ENCODE measurements at regions not wholly inside any gene's neighbourhood (a gene's known extent, or its start where the extent isn't known, plus 50 kb on each side); places are given as distances from the start of the nearest gene placed in this dataset.

DNA sequence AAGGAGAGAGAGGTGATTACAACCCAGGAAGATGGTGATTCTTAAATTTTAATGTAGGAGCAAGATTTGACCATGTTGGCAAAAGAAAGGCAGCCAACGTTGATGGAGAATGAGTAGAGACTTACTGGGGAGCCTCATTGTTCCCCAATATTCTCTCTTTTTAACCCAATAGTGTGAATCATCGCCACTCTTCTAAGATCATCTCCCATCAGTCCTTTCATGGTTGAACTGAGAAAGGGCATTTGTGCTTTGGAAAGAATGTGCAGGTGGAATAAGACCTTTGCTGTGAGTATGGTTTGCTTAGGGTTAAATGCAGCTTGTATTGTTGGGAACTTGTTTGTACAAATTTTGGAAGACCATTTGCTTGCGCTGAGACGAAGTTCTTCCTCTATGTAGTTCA lies 231.0 kb downstream of the TBXT start:
- intact Hi-C loops (cut with DNase I), result loop anchor here in 1 of 2 donors (1.0 kb wide), 1 partner anchor 20 kb away; no protein-coding TSS in a partner anchor
- DNase-seq (ENCODE audit: low spot score), result no peak

DNA sequence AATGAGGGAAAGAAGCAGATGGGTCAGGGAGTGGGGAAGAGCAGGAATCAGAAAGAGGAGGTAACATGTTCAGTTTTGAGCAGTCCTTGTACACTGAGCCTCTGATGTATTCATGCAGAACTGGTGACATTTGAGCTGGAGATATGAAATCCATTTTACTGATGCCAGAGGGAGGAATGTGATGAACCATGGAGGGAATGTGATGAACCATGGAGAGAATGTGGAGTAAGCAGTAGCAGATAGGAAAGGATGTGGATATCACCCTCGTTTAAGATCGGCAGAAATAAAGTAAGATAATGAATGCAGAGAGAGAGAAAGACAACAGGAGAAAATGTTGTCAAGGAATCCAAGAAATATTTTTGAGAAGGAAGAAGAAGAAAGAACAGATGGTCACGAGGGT lies 231.6 kb downstream of the TBXT start:
- DNase-seq (ENCODE audit: low spot score), result no peak
- intact Hi-C loops (cut with DNase I), result loop anchor here in 1 of 2 donors (1.0 kb wide), 1 partner anchor 20 kb away; no protein-coding TSS in a partner anchor

DNA sequence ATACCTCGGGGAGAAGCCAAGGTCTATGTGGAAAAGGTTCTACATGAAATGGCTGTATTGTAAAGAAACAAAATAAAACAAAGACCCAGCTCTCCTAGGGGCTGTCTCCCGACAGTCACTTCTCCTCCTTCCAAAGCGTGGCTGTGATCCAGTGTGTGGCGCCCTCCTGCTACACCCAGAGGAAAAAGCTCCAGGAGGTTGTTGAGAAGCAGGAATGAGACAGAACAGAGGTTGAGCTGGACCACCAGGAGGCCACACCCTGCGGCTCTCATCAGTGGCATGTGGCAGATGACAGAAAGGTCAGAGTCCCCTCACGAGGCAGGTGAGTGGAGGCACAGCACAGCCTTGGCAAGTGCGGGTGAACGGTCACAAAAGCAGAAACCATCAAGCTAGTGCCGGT lies 236.0 kb downstream of the TBXT start:
- DNase-seq (ENCODE audit: low spot score), result no peak
- intact Hi-C loops (cut with DNase I), result no loop called here

DNA sequence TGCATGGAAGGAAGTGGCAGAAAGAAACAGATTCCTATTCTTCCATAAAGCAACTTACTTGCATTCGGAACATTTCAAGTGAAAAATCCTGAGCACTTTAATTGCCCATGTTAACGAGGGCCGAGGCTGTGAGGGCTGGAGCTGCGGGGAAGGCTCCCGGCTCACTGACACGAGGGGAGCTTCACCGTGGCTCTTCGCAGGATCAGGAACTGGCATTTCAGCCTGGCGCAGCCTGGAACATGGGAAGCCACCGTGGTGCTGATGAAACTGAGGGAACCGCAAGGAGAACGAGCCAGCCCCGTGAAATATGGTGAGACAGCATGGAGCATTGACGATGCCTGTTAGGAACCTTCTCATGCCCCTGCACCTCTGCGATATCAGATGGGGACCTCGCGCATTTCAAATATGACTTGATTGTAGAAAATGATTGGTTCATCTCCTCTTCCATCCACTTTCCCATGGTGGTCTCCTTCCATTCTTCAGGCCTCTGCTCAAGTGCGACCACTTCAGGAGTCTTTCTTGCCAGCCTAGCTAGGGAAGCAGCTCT lies 236.9 kb downstream of the TBXT start:
- intact Hi-C loops (cut with DNase I), result no loop called here
- no peak for DNase-seq (ENCODE audit: low spot score)

DNA sequence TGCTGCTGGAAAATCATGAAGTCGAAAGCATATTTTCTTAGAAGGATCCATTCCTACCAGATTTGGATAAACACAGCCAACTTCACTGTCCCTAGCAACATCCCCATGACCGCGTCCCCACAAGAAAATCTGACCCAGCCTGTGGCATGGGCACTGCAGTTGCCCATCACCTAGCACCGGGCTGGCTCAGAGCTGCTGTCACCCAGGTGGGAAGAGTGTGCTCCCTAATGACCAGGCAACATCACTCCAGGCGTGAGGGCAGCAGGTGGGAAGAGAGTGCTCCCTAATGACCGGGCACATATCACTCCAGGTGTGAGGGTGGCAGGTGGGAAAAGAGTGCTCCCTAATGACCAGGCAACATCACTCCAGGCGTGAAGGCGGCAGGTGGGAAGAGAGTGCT lies 238.0 kb downstream of the TBXT start:
- intact Hi-C loops (cut with DNase I), result no loop called here
- DNase-seq (ENCODE audit: low spot score), result no peak

DNA sequence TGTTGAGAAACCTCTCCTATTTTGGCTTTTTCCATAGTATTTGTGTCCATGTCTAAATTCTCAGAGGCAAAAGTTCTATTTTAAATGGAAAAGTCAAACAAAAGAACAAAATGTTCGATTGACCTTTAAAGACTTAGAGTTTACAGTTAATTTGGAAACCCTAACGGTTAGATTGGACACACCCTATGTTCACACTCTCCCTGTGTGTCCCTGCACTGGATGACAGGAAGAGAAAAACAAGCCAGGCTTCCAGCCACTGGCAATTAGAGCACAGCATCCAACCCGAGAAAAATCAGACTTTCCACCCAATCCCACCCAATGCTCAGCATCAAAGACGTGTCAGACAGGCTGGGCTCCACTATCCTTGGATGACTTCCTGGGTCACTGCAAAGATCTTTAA lies 241.3 kb downstream of the TBXT start:
- no peak for DNase-seq (ENCODE audit: low spot score)
- intact Hi-C loops (cut with DNase I), result no loop called here

DNA sequence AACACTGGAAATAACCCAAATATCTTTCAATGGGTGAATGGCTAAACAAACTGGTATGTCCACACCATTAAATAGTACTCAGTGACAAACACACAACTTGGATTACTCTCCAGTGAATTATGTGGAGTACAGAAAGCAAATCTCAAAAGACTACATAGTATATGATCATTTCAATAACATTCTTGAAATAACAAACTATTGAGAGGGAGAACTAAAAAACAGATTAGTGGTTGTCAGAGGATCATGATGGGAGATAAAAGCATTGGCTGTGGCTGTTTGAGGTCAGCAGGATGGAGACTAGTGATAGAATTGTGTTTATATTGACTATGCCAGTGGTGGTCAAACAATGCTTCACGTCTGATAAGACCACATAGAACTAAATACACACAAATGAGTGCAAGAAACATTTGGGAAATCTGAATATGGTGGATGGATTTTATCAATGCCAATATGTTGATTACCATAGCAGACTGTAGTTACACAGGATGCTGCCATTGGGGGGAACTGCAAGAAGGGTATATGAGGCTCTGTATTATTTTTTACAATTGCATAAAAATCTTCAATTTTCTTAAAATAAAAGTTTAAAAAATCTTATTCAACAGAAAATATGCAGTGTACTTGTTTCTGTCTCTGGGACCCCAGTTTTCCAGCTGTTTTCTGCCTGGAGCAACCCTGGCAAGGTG lies 242.0 kb downstream of the TBXT start:
- intact Hi-C loops (cut with DNase I), result no loop called here
- no peak for DNase-seq (ENCODE audit: low spot score)

DNA sequence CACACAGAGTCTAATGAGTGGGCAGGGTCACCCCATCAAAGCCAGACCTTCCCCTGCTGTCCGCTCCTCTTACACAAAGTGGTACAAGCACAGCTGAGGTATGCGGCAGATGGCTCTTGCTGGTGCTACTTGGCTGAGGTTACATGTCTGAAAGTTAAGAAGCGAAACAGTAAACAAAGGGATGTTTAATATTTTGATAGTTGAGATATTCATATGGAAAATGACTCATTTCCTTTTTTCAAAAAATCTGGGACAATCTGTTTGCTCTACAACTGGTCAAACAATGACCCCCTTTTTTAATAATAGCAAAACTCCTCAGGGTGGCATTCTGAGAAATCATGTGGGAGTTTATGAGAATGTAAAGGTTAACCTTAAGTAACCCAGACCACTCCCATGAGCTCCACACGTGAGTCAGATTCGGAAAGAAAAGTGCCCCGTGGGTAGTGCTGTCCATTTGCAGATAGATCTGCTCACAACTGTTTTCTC lies 245.3 kb downstream of the TBXT start:
- DNase-seq (ENCODE audit: low spot score), result no peak
- intact Hi-C loops (cut with DNase I), result no loop called here

DNA sequence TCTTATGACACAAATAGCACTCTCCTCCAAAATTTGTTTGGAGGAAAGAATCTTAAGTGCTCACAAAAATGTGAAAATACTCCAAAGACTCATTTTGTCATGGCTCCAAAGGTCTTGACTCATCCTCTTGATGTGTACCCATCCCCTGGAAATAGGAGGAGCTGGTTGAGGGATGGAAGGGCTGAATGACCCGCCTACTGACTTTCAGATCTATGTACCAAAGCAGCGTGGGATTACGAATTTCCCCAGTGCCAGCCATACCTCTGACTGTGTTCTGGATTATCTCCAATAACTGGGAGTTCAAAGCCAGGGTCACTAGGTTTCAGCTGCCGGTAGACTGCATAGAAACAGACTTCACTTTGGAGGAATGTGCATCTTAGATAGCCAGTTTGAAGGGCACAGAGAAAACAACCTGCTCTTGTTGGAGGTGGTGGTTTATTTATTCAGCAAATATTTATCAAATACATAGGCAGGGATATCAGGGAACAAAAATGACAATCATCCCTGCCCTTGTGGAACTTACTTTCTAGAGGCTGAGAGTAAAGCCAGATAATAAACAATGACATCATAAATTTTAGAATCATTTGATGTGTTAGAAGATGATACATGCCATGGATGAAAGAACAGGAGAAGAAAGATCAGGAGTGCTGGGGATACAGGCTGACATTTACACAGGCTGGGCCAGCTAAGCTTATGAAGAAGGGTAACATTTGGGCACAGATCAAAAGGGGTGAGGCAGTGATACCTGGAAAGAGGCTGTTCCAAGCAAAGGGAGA lies 246.6 kb downstream of the TBXT start:
- DNase-seq (ENCODE audit: low spot score), result no peak
- intact Hi-C loops (cut with DNase I), result no loop called here

DNA sequence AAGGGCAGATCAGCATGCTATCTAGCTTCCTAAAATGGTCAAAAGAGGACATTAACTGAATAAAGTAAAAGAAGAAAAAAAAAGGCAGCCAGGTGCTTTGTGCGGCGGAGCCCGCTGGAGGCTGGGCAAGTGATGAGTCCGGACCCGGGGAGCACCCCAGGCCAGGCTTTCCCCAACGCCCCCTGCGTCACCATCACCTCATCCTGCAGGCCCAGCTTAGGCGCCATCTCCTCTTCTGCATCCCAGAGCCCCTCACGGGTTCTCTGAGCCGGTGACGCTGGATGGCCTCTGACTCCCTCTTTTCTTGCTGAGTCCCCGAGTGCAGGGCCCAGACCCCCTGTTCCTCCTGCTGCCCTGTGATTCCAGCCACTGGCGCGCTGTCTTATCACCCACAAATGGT lies 250.1 kb downstream of the TBXT start:
- intact Hi-C loops (cut with DNase I), result no loop called here
- no peak for DNase-seq (ENCODE audit: low spot score)

DNA sequence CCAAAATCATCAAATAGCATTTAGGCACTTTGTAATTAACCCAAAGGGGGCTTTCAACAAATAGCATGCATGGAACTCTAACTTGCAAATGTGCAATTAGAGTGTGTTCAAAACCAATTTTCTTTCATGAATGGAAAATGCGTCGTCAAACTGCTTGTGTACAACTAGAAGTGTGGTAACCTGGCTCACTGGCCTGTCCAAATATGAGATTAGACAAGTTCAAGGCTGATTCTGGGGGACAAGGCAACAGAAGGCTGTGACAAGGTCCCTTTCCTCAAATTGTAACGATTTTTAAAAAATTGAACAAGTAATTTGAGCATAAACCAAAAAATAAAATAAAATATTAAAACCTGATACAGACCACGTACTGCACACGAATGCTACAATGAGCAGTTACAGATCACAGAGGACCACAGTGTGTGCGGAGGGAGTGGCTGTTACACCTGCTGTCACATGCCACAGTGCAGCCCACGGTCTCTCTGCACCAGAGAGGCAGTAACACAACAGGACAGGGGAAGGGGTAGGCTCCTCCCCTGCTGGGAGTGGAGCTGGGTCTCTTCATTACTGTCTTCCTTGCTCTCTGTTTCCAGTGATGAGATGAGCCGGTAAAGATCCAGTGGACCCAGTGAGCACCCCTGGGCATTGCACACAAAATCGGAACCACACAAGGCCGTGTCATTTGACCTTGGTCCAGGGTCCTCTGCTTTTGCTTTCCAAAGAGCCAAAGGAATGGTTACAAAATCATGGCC lies 252.2 kb upstream of the PDE10A start:
- intact Hi-C loops (cut with DNase I), result no loop called here
- no peak for DNase-seq (ENCODE audit: low spot score)

DNA sequence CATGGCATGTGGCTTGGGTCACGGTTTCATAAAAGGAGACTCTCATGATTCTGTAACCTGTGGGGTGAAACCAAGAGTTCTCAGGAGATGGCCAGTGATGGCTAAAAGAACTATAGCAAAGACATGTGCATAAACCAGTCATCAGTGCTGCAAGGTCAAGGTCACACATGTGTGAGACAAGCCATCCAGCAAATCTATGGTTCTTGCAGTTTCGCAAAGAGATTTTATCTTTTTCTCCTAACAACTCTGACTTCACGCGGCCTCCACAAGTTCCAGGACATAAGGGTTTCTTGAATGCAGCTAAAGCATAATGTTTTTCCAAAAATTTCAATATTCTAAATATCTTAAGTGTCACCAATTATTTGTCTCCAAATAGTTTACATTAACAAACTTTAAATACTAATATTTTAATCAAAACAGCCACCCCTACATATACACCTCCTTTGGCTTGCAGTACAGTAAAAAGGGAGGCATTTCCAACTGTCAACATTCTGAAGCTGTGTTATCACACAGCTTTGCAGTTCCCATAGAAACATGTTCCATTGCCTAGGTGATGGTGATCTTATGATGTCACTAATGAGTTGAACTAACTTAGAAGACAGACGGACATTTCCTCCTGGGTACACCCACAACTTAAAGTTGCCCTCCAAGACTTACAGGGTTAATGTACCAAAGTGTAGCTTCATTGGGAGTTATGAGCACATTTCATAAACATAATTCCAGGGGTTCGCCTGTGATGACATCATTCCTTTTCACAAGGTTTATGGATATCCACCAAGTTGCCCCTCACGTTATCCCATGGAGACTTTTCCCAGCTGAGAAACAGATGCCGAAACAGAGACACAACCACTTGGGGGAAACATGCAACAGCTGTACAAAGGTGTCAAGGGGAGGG lies 250.9 kb upstream of the PDE10A start:
- intact Hi-C loops (cut with DNase I), result loop anchor here in 1 of 2 donors (5.0 kb wide), 1 partner anchor 197 kb away; no protein-coding TSS in a partner anchor
- no peak for DNase-seq (ENCODE audit: low spot score)

DNA sequence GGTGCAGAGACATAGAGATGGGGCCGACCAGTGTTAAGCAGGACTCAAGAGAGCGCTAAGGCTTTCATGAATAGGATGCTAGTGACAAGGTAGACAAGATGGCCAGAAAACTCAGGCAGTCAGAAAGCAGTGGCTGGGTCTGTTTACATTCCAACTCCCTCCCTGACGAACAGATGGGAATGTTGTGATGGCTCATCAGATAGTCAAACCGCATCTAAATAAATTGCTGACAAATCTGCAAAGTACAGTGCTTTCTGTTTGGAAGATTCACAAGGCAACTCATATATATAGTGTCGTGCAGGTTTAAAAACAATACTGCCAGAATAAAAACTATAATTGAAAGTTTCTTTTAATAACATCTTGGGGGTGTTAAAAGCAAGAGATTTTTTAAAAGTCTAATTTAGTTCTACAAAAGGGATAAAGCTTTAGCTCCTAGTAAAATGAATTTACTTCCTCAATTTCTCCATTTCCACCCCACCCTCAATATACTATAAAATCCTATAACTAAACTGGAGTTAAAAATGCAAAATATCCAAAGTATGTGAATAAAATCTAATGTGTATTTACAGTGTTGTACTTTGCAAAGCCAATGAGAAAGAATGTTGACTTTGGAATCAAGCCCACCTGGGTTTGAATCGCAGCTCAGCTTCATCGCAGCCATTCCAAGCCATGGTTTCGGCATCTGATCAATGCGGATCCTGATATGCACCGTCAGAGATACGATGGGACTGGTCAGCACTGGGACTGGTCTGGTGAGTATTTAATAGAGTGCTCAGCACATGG lies 247.3 kb upstream of the PDE10A start:
- intact Hi-C loops (cut with DNase I), result loop anchor here in 1 of 2 donors (5.0 kb wide), 1 partner anchor 193 kb away; no protein-coding TSS in a partner anchor
- DNase-seq (ENCODE audit: low spot score), result no peak

DNA sequence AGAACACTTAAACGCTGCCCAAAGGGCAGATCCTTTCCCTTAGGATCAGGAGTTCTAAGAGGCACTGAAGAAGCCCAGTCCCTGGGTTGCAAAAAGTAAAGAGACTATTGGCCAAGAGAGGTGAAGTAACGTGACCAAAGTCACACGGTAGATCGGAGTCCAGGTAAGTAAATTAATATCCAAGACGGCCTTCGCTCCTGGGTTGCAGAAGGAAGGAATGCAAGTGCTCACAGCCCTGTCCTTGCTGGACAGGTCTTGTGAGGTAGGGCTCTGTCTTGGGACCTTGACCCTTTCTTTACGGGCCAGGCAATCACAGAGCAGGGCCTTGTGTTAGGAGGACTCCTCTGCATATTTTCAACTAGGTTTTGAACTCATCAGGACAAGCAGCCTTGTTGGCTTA lies 243.7 kb upstream of the PDE10A start:
- DNase-seq (ENCODE audit: low spot score), result no peak
- intact Hi-C loops (cut with DNase I), result no loop called here

DNA sequence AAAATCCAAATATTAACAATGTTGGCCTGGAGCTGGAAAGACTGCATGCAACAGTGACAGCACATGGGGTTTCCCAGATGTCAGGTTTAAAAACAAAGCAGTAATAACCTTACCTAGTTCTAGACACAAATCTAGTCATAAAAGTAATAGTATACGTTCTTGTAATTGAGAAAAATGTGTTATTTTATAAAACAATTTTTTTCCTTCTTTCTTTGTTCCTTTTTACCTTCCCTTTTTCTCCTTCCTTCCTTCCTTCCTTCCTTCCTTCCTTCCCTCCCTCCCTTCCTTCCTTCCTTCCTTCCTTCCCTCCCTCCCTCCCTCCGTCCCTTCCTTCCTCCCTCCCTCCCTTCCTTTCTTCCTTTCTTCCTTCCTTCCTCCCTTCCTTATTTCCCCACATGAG lies 242.7 kb upstream of the PDE10A start:
- intact Hi-C loops (cut with DNase I), result no loop called here
- no peak for DNase-seq (ENCODE audit: low spot score)

DNA sequence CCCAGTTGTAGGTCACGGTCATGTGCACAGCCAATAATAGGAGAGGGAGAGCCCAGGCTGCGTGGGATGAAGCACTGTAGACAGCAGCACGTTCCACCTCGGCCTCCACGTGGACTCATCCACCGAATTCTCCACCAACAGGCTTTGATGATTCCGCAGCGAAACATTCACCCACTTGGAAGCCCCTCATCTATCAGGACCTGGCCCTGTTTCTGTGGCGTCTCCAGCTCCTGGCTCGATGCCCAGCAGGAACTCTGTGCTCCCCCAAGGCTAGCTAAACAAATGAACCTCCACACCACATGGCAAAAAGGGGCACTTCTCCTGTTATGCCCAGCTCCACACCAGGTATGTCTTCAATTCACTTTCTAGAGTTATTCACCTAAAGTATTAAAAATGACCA lies 237.9 kb upstream of the PDE10A start:
- intact Hi-C loops (cut with DNase I), result no loop called here
- no peak for DNase-seq (ENCODE audit: low spot score)

DNA sequence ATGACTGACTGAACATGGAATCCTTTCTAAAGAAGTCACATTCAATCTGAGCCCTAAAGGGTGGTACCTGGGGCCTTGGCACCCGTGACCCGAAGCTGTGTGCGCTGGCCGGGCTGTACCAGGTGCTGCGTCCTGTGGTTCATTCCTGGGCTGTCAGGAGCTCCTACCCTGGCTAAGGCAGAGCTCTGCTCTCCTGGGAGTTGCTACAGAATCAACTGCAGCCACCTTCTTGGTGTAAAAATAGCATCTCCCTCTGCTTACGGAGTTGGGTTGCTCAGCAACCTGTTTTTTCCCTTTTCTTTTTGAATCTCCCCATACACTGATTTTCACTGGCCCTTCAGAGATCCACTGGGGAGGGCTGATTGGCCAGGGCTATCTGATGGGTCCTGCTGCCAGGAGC lies 236.6 kb upstream of the PDE10A start:
- no peak for DNase-seq (ENCODE audit: low spot score)
- intact Hi-C loops (cut with DNase I), result loop anchor here in 1 of 2 donors (5.0 kb wide), 1 partner anchor 198 kb away; no protein-coding TSS in a partner anchor
